Body of pancreas (tissue), 4 donors: ENCODE measurements at regions not wholly inside any gene's neighbourhood (a gene's known extent, or its start where the extent isn't known, plus 50 kb on each side); places are given as distances from the start of the nearest gene placed in this dataset.

Experiments
- CTCF ChIP-seq, 7 experiments: fragments of 450-650 bp in 4 of 7; fragments of 200-600 bp in 3 of 7; sonication (generic) in 3 of 7; IDR thresholded peaks; one replicate each; pipeline ENCODE4 v1.5.1; 2016 to 2019; ENCODE audit warnings: antibody characterized with exemption in 7 of 7
- POLR2A ChIP-seq, 3 donors: fragments of 450-650 bp; IDR thresholded peaks; one replicate each; pipeline ENCODE4 v1.6.1; 2016; ENCODE audit warnings: antibody characterized with exemption in 3 of 3, mild to moderate bottlenecking in 2 of 3

GRCh38 chr1:181352695-181353094 is 130.6 kb upstream of the CACNA1E start:
- TF ChIP-seq POLR2A (IDR thresholded peaks at IDR 0.05) (no peak), CTCF (IDR thresholded peaks at IDR 0.05) (no peak)
